ENCODE measurements at regions not wholly inside any gene's neighbourhood (a gene's known extent, or its start where the extent isn't known, plus 50 kb on each side); places are given as distances from the start of the nearest gene placed in this dataset.
"Not testable (repeated sequence)": the region's sequence is repeated elsewhere in the genome, so short reads cannot be mapped to it uniquely, and the experiment has no call there.

- not testable (repeated sequence) for H3K9me3 ChIP-seq (ENCODE audit: low read length); H2AFZ ChIP-seq (ENCODE audit: low read length); H3K79me2 ChIP-seq (ENCODE audit: low read length); H3K27me3 ChIP-seq (ENCODE audit: low read length); H3K36me3 ChIP-seq (ENCODE audit: insufficient read depth, low read length); H3K4me1 ChIP-seq (ENCODE audit: low read length); DNase-seq; H3K27ac ChIP-seq (ENCODE audit: low read length); H3K4me3 ChIP-seq (ENCODE audit: low read length); H3K9me2 ChIP-seq (replicated peaks; ENCODE audit: insufficient read depth, low read length); H4K20me1 ChIP-seq (ENCODE audit: insufficient read depth, low read depth, low read length); H3K9ac ChIP-seq (ENCODE audit: low read length); H3K4me2 ChIP-seq (ENCODE audit: low read depth, low read length, poor library complexity, severe bottlenecking)
Observed at GRCh38 chr2:234351866-234352265, 145.0 kb downstream of the ARL4C start.

- Histone ChIP-seq H3K4me3 (ENCODE audit: low read length) (no peak overlapping the region), H2AFZ (ENCODE audit: low read length) (no peak overlapping the region)
- no peak for DNase-seq
Observed at GRCh38 chr2:234348081-234348480, 148.8 kb downstream of the ARL4C start.

GRCh38 chr2:234345921-234346320 is 151.0 kb downstream of the ARL4C start:
- no peaks in the 10 kb centered on the region for H4K20me1 ChIP-seq (ENCODE audit: insufficient read depth, low read depth, low read length)

More at GRCh38 chr2:234348081-234348480, 148.8 kb downstream of the ARL4C start:
- Histone ChIP-seq H3K9me3 (ENCODE audit: low read length) (no peaks in the 10 kb centered on the region), H3K4me1 (ENCODE audit: low read length) (no peaks in the 10 kb centered on the region), H3K27me3 (ENCODE audit: low read length) (no peaks in the 10 kb centered on the region), H3K4me2 (ENCODE audit: low read depth, low read length, poor library complexity, severe bottlenecking) (no peak overlapping the region), H4K20me1 (ENCODE audit: insufficient read depth, low read depth, low read length) (no peaks in the 10 kb centered on the region), H3K9me2 (replicated peaks; ENCODE audit: insufficient read depth, low read length) (no peaks in the 10 kb centered on the region), H3K79me2 (ENCODE audit: low read length) (no peaks in the 10 kb centered on the region), H3K27ac (ENCODE audit: low read length) (no peak overlapping the region), H3K9ac (ENCODE audit: low read length) (no peak overlapping the region), H3K36me3 (ENCODE audit: insufficient read depth, low read length) (no peaks in the 10 kb centered on the region)

GRCh38 chr2:234344012-234344411 is 152.9 kb downstream of the ARL4C start:
- Histone ChIP-seq H3K9me2 (replicated peaks; ENCODE audit: insufficient read depth, low read length) (no peaks in the 10 kb centered on the region), H3K4me2 (ENCODE audit: low read depth, low read length, poor library complexity, severe bottlenecking) (no peak overlapping the region), H3K4me1 (ENCODE audit: low read length) (no peaks in the 10 kb centered on the region), H2AFZ (ENCODE audit: low read length) (no peak overlapping the region), H3K27me3 (ENCODE audit: low read length) (no peaks in the 10 kb centered on the region), H3K79me2 (ENCODE audit: low read length) (no peaks in the 10 kb centered on the region), H3K27ac (ENCODE audit: low read length) (no peak overlapping the region), H4K20me1 (ENCODE audit: insufficient read depth, low read depth, low read length) (no peaks in the 10 kb centered on the region), H3K9ac (ENCODE audit: low read length) (no peak overlapping the region), H3K9me3 (ENCODE audit: low read length) (no peaks in the 10 kb centered on the region), H3K36me3 (ENCODE audit: insufficient read depth, low read length) (no peaks in the 10 kb centered on the region), H3K4me3 (ENCODE audit: low read length) (no peak overlapping the region)
- DNase-seq = no peak

More at GRCh38 chr2:234345921-234346320, 151.0 kb downstream of the ARL4C start:
- Histone ChIP-seq H3K4me3 (ENCODE audit: low read length) (no peak overlapping the region), H3K27me3 (ENCODE audit: low read length) (no peaks in the 10 kb centered on the region), H3K9me2 (replicated peaks; ENCODE audit: insufficient read depth, low read length) (no peaks in the 10 kb centered on the region), H3K4me2 (ENCODE audit: low read depth, low read length, poor library complexity, severe bottlenecking) (no peak overlapping the region), H3K9ac (ENCODE audit: low read length) (no peak overlapping the region), H2AFZ (ENCODE audit: low read length) (no peak overlapping the region), H3K4me1 (ENCODE audit: low read length) (no peaks in the 10 kb centered on the region), H3K9me3 (ENCODE audit: low read length) (no peaks in the 10 kb centered on the region), H3K79me2 (ENCODE audit: low read length) (no peaks in the 10 kb centered on the region), H3K36me3 (ENCODE audit: insufficient read depth, low read length) (no peaks in the 10 kb centered on the region), H3K27ac (ENCODE audit: low read length) (no peak overlapping the region)
- DNase-seq = no peak

- no peak overlapping the region for H3K4me3 ChIP-seq (ENCODE audit: low read length)
- no peaks in the 10 kb centered on the region for H3K79me2 ChIP-seq (ENCODE audit: low read length)
- no peak for DNase-seq
- H3K9me3 ChIP-seq (ENCODE audit: low read length) = no peaks in the 10 kb centered on the region
- H3K27me3 ChIP-seq (ENCODE audit: low read length) = no peaks in the 10 kb centered on the region
- no peak overlapping the region for H3K27ac ChIP-seq (ENCODE audit: low read length)
- H3K9me2 ChIP-seq (replicated peaks; ENCODE audit: insufficient read depth, low read length) = no peaks in the 10 kb centered on the region
- H3K9ac ChIP-seq (ENCODE audit: low read length) = no peak overlapping the region
- no peak overlapping the region for H3K4me2 ChIP-seq (ENCODE audit: low read depth, low read length, poor library complexity, severe bottlenecking)
- no peaks in the 10 kb centered on the region for H4K20me1 ChIP-seq (ENCODE audit: insufficient read depth, low read depth, low read length)
- H3K36me3 ChIP-seq (ENCODE audit: insufficient read depth, low read length) = no peaks in the 10 kb centered on the region
- no peak overlapping the region for H2AFZ ChIP-seq (ENCODE audit: low read length)
- H3K4me1 ChIP-seq (ENCODE audit: low read length) = no peaks in the 10 kb centered on the region
Observed at GRCh38 chr2:234343372-234343771, 153.5 kb downstream of the ARL4C start.

- no peaks in the 10 kb centered on the region for H3K27me3 ChIP-seq (ENCODE audit: low read length)
Observed at GRCh38 chr2:234341306-234341985, 155.4 kb downstream of the ARL4C start.

GRCh38 chr2:234339501-234339900 is 157.4 kb downstream of the ARL4C start:
- no peak overlapping the region for H2AFZ ChIP-seq (ENCODE audit: low read length)
- no peak overlapping the region for H3K9ac ChIP-seq (ENCODE audit: low read length)
- no peak overlapping the region for H3K27ac ChIP-seq (ENCODE audit: low read length)
- no peaks in the 10 kb centered on the region for H3K79me2 ChIP-seq (ENCODE audit: low read length)
- H3K9me3 ChIP-seq (ENCODE audit: low read length) = no peaks in the 10 kb centered on the region
- H3K9me2 ChIP-seq (replicated peaks; ENCODE audit: insufficient read depth, low read length) = no peaks in the 10 kb centered on the region
- no peaks in the 10 kb centered on the region for H3K4me1 ChIP-seq (ENCODE audit: low read length)
- H3K4me3 ChIP-seq (ENCODE audit: low read length) = no peak overlapping the region
- DNase-seq = no peak
- H4K20me1 ChIP-seq (ENCODE audit: insufficient read depth, low read depth, low read length) = no peaks in the 10 kb centered on the region
- H3K36me3 ChIP-seq (ENCODE audit: insufficient read depth, low read length) = no peaks in the 10 kb centered on the region
- no peaks in the 10 kb centered on the region for H3K27me3 ChIP-seq (ENCODE audit: low read length)
- no peak overlapping the region for H3K4me2 ChIP-seq (ENCODE audit: low read depth, low read length, poor library complexity, severe bottlenecking)

More at GRCh38 chr2:234341306-234341985, 155.4 kb downstream of the ARL4C start:
- no peak overlapping the region for H3K4me3 ChIP-seq (ENCODE audit: low read length)
- no peaks in the 10 kb centered on the region for H3K36me3 ChIP-seq (ENCODE audit: insufficient read depth, low read length)
- H4K20me1 ChIP-seq (ENCODE audit: insufficient read depth, low read depth, low read length) = no peaks in the 10 kb centered on the region
- no peak overlapping the region for H3K4me2 ChIP-seq (ENCODE audit: low read depth, low read length, poor library complexity, severe bottlenecking)
- no peak overlapping the region for H3K27ac ChIP-seq (ENCODE audit: low read length)
- H2AFZ ChIP-seq (ENCODE audit: low read length) = no peak overlapping the region
- DNase-seq = no peak
- no peaks in the 10 kb centered on the region for H3K9me3 ChIP-seq (ENCODE audit: low read length)
- no peaks in the 10 kb centered on the region for H3K4me1 ChIP-seq (ENCODE audit: low read length)
- H3K9me2 ChIP-seq (replicated peaks; ENCODE audit: insufficient read depth, low read length) = no peaks in the 10 kb centered on the region
- no peaks in the 10 kb centered on the region for H3K79me2 ChIP-seq (ENCODE audit: low read length)
- no peak overlapping the region for H3K9ac ChIP-seq (ENCODE audit: low read length)

- Histone ChIP-seq H3K79me2 (ENCODE audit: low read length) (no peaks in the 10 kb centered on the region), H3K4me1 (ENCODE audit: low read length) (no peaks in the 10 kb centered on the region), H3K9me2 (replicated peaks; ENCODE audit: insufficient read depth, low read length) (no peaks in the 10 kb centered on the region), H3K27me3 (ENCODE audit: low read length) (no peaks in the 10 kb centered on the region), H3K36me3 (ENCODE audit: insufficient read depth, low read length) (no peaks in the 10 kb centered on the region), H3K9ac (ENCODE audit: low read length) (no peak overlapping the region), H4K20me1 (ENCODE audit: insufficient read depth, low read depth, low read length) (no peaks in the 10 kb centered on the region), H3K9me3 (ENCODE audit: low read length) (no peaks in the 10 kb centered on the region), H3K4me2 (ENCODE audit: low read depth, low read length, poor library complexity, severe bottlenecking) (no peak overlapping the region), H3K27ac (ENCODE audit: low read length) (no peak overlapping the region), H3K4me3 (ENCODE audit: low read length) (no peak overlapping the region), H2AFZ (ENCODE audit: low read length) (no peak overlapping the region)
- DNase-seq = no peak
Observed at GRCh38 chr2:234339011-234339410, 157.9 kb downstream of the ARL4C start.
